GM23338 (cell line): ENCODE measurements at regions not wholly inside any gene's neighbourhood (a gene's known extent, or its start where the extent isn't known, plus 50 kb on each side); places are given as distances from the start of the nearest gene placed in this dataset.

Experiments
- ATAC-seq: fragments of 200-7000 bp; cut with Tn5 transposase; 3 replicates; pipeline ENCODE4 v1.9.1; 2020
- DNase-seq: peaks from one replicate; pipeline ENCODE4 v3.0.0-alpha.2; 2015; ENCODE audit warnings: low spot score
- H2AFZ ChIP-seq: fragments of 200-600 bp; sonication (generic); 2 replicates; pipeline ENCODE4 v1.8.0; 2016; ENCODE audit warnings: antibody characterized with exemption, mild to moderate bottlenecking, moderate library complexity
- H3F3A ChIP-seq: fragments of 200-600 bp; sonication (generic); replicated peaks from 2 replicates; pipeline ENCODE4 v1.8.0; 2017; ENCODE audit warnings: antibody characterized with exemption, mixed run types, low read depth
- H3K27ac ChIP-seq: fragments of 200-600 bp; sonication (generic); 2 replicates; pipeline ENCODE4 v1.6.1; 2016; ENCODE audit warnings: low read depth
- H3K27me3 ChIP-seq: fragments of 200-600 bp; sonication (generic); 2 replicates; pipeline ENCODE4 v1.8.0; 2016; ENCODE audit warnings: mild to moderate bottlenecking, mixed run types, moderate library complexity; ENCODE audit not compliant: insufficient read depth
- H3K36me3 ChIP-seq: fragments of 200-600 bp; sonication (generic); 2 replicates; pipeline ENCODE4 v1.8.0; 2016; ENCODE audit warnings: mild to moderate bottlenecking; ENCODE audit not compliant: insufficient read depth
- H3K4me1 ChIP-seq: fragments of 200-600 bp; sonication (generic); 2 replicates; pipeline ENCODE4 v1.8.0; 2016; ENCODE audit warnings: mild to moderate bottlenecking, moderate library complexity; ENCODE audit not compliant: insufficient read depth
- H3K4me2 ChIP-seq: fragments of 200-600 bp; sonication (generic); 2 replicates; pipeline ENCODE4 v1.7.1; 2017; ENCODE audit warnings: mixed run types
- H3K4me3 ChIP-seq: fragments of 200-600 bp; sonication (generic); 2 replicates; pipeline ENCODE4 v1.6.1; 2016; ENCODE audit warnings: mixed run types
- H3K79me2 ChIP-seq: fragments of 200-600 bp; sonication (generic); replicated peaks from 2 replicates; pipeline ENCODE4 v1.8.0; 2017; ENCODE audit warnings: mild to moderate bottlenecking; ENCODE audit not compliant: insufficient read depth
- H3K9me2 ChIP-seq: fragments of 200-600 bp; sonication (generic); 2 replicates; pipeline ENCODE4 v1.8.0; 2017; ENCODE audit not compliant: insufficient read depth
- H4K20me1 ChIP-seq: fragments of 200-600 bp; sonication (generic); replicated peaks from 2 replicates; pipeline ENCODE4 v1.8.0; 2017; ENCODE audit warnings: mild to moderate bottlenecking; ENCODE audit not compliant: insufficient read depth
- H3K27ac Mint-ChIP-seq: 2 replicates; pipeline ENCODE4 v1.8.0; 2020; ENCODE audit warnings: inconsistent platforms, mild to moderate bottlenecking, moderate library complexity, mixed read lengths
- H3K27me3 Mint-ChIP-seq: 3 replicates; pipeline ENCODE4 v1.8.0; 2022; ENCODE audit warnings: low read depth, mild to moderate bottlenecking, moderate library complexity, mixed read lengths, inconsistent platforms; ENCODE audit not compliant: insufficient read depth, poor library complexity
- H3K36me3 Mint-ChIP-seq: 3 replicates; pipeline ENCODE4 v1.8.0; 2021; ENCODE audit warnings: low read depth, mild to moderate bottlenecking, inconsistent platforms, moderate library complexity, mixed read lengths
- H3K4me1 Mint-ChIP-seq: 3 replicates; pipeline ENCODE4 v1.8.0; 2020; ENCODE audit warnings: mild to moderate bottlenecking, inconsistent platforms, mixed read lengths
- H3K4me3 Mint-ChIP-seq: 3 replicates; pipeline ENCODE4 v1.8.0; 2021; ENCODE audit warnings: moderate library complexity, mild to moderate bottlenecking, inconsistent platforms, mixed read lengths
- H3K9me3 Mint-ChIP-seq: 3 replicates; pipeline ENCODE4 v1.8.0; 2020; ENCODE audit warnings: moderate library complexity, mild to moderate bottlenecking, inconsistent platforms, mixed read lengths
- CTCF ChIP-seq, 2 experiments: fragments of 200-600 bp in 1 of 2; sonication (generic) in 1 of 2; conservative IDR thresholded peaks; 2 replicates each; pipeline versions ENCODE4 v1.5.1 to v1.6.1; 2016 to 2017; ENCODE audit warnings: antibody characterized with exemption in 2 of 2, low read depth in 2 of 2, mild to moderate bottlenecking in 2 of 2, moderate library complexity in 1 of 2
- ETS1 ChIP-seq: IDR thresholded peaks from 2 replicates; pipeline ENCODE4 v1.6.1; 2016; ENCODE audit warnings: antibody characterized with exemption
- EZH2 ChIP-seq: fragments of 200-600 bp; sonication (generic); IDR thresholded peaks from one replicate; pipeline ENCODE4 v1.8.0; 2017; ENCODE audit warnings: antibody characterized with exemption, mild to moderate bottlenecking, low read depth; ENCODE audit not compliant: unreplicated experiment
- EZH2phosphoT487 ChIP-seq: fragments of 200-600 bp; sonication (generic); IDR thresholded peaks from one replicate; pipeline ENCODE4 v1.8.1; 2018; ENCODE audit warnings: antibody characterized with exemption; ENCODE audit not compliant: unreplicated experiment
- JUNB ChIP-seq: IDR thresholded peaks from one replicate; pipeline ENCODE4 v1.6.1; 2016; ENCODE audit warnings: antibody characterized with exemption; ENCODE audit not compliant: unreplicated experiment
- NANOG ChIP-seq: IDR thresholded peaks from 2 replicates; pipeline ENCODE4 v1.6.1; 2016; ENCODE audit warnings: antibody characterized with exemption, borderline replicate concordance
- POLR2AphosphoS5 ChIP-seq: IDR thresholded peaks from 2 replicates; pipeline ENCODE4 v1.6.1; 2016; ENCODE audit warnings: antibody characterized with exemption, low read depth
- ZNF114 ChIP-seq: fragments of 250-450 bp; sonication (Bioruptor Pico); IDR thresholded peaks from 2 replicates; pipeline ENCODE4 v1.5.0; 2020; ENCODE audit warnings: mild to moderate bottlenecking, moderate library complexity
- ZNF331 ChIP-seq: fragments of 250-450 bp; sonication (Bioruptor Pico); IDR thresholded peaks from 2 replicates; pipeline ENCODE4 v1.5.0; 2020; ENCODE audit warnings: low read depth, mild to moderate bottlenecking, moderate library complexity
- ZNF462 ChIP-seq: fragments of 250-450 bp; sonication (Bioruptor Pico); IDR thresholded peaks from 2 replicates; pipeline ENCODE4 v1.5.0; 2020; ENCODE audit warnings: mild to moderate bottlenecking, moderate library complexity
- TF ChIP-seq, protein P1 (sequence below): IDR thresholded peaks from one replicate; pipeline ENCODE4 v1.6.1; 2018; ENCODE audit warnings: antibody characterized with exemption; ENCODE audit not compliant: unreplicated experiment

- Histone ChIP-seq H3K27me3 (no peaks in the 10 kb centered on the region), H3K4me3 (no peak overlapping the region), H3K36me3 (no peaks in the 10 kb centered on the region), H3K79me2 (no peaks in the 10 kb centered on the region), H3K4me2 (no peak overlapping the region), H3K27ac (no peak overlapping the region), H3F3A (no peaks in the 10 kb centered on the region), H4K20me1 (no peaks in the 10 kb centered on the region), H2AFZ (no peak overlapping the region), H3K4me1 (peaks cover 79% of the 10 kb centered on the region), H3K9me2 (no peaks in the 10 kb centered on the region)
- no peaks in the 10 kb centered on the region for H3K27me3 Mint-ChIP-seq
- no peaks in the 10 kb centered on the region for H3K9me3 Mint-ChIP-seq
- peaks cover 77% of the 10 kb centered on the region for H3K4me1 Mint-ChIP-seq
- DNase-seq, result no peak
- no peak overlapping the region for H3K27ac Mint-ChIP-seq
- H3K4me3 Mint-ChIP-seq, result no peak overlapping the region
- no peak for TF ChIP-seq ETS1
- TF ChIP-seq CTCF (conservative IDR thresholded peaks at IDR 0.05; ENCODE audit: low read depth in 2 of 2), result no peak
- TF ChIP-seq EZH2, result no peak
- TF ChIP-seq NANOG, result no peak
- no peak for TF ChIP-seq ZNF462 (CRISPR knock-in tag)
- TF ChIP-seq, protein P1, sequence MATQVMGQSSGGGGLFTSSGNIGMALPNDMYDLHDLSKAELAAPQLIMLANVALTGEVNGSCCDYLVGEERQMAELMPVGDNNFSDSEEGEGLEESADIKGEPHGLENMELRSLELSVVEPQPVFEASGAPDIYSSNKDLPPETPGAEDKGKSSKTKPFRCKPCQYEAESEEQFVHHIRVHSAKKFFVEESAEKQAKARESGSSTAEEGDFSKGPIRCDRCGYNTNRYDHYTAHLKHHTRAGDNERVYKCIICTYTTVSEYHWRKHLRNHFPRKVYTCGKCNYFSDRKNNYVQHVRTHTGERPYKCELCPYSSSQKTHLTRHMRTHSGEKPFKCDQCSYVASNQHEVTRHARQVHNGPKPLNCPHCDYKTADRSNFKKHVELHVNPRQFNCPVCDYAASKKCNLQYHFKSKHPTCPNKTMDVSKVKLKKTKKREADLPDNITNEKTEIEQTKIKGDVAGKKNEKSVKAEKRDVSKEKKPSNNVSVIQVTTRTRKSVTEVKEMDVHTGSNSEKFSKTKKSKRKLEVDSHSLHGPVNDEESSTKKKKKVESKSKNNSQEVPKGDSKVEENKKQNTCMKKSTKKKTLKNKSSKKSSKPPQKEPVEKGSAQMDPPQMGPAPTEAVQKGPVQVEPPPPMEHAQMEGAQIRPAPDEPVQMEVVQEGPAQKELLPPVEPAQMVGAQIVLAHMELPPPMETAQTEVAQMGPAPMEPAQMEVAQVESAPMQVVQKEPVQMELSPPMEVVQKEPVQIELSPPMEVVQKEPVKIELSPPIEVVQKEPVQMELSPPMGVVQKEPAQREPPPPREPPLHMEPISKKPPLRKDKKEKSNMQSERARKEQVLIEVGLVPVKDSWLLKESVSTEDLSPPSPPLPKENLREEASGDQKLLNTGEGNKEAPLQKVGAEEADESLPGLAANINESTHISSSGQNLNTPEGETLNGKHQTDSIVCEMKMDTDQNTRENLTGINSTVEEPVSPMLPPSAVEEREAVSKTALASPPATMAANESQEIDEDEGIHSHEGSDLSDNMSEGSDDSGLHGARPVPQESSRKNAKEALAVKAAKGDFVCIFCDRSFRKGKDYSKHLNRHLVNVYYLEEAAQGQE, result no peak
- TF ChIP-seq JUNB, result no peak
- TF ChIP-seq EZH2phosphoT487, result no peak
- no peak for TF ChIP-seq ZNF331 (CRISPR knock-in tag)
- no peak for TF ChIP-seq ZNF114 (CRISPR knock-in tag)
- TF ChIP-seq POLR2AphosphoS5, result no peak
- H3K36me3 Mint-ChIP-seq, result no peaks in the 10 kb centered on the region
- ATAC-seq, result no peak
Observed at GRCh38 chr2:66689456-66690051, 254.6 kb downstream of the MEIS1 start.
